DOHH2 (cell line): ENCODE measurements at regions not wholly inside any gene's neighbourhood (a gene's known extent, or its start where the extent isn't known, plus 50 kb on each side); places are given as distances from the start of the nearest gene placed in this dataset.

ENCODE experiments used
- H3F3A ChIP-seq: fragments of 200-600 bp; sonication (generic), shearing (Covaris generic); 2 replicates; pipeline ENCODE4 v1.6.0; 2016; ENCODE audit warnings: antibody characterized with exemption, mild to moderate bottlenecking; ENCODE audit not compliant: control insufficient read depth, insufficient read depth
- H3K27ac ChIP-seq: fragments of 200-600 bp; sonication (generic); 2 replicates; pipeline ENCODE4 v1.5.1; 2014; ENCODE audit warnings: low read depth, mild to moderate bottlenecking, low read length, moderate library complexity
- H3K27me3 ChIP-seq: fragments of 200-600 bp; sonication (generic); 2 replicates; pipeline ENCODE4 v1.6.1; 2014; ENCODE audit warnings: mild to moderate bottlenecking, low read length, mixed read lengths; ENCODE audit not compliant: control insufficient read depth
- H3K36me3 ChIP-seq: fragments of 200-600 bp; sonication (generic); 2 replicates; pipeline ENCODE4 v1.6.1; 2014; ENCODE audit warnings: mild to moderate bottlenecking, low read length, moderate library complexity, mixed read lengths; ENCODE audit not compliant: control insufficient read depth
- H3K4me1 ChIP-seq: fragments of 200-600 bp; sonication (generic); 2 replicates; pipeline ENCODE4 v1.6.1; 2014; ENCODE audit warnings: mild to moderate bottlenecking, low read length, mixed read lengths; ENCODE audit not compliant: control insufficient read depth
- H3K4me2 ChIP-seq: fragments of 200-600 bp; sonication (generic); 2 replicates; pipeline ENCODE4 v1.6.0; 2014; ENCODE audit warnings: mild to moderate bottlenecking, low read length, moderate library complexity
- H3K4me3 ChIP-seq: fragments of 200-600 bp; sonication (generic); 2 replicates; pipeline ENCODE4 v1.5.1; 2014; ENCODE audit warnings: mild to moderate bottlenecking, low read length, mixed read lengths
- H3K79me2 ChIP-seq: fragments of 200-600 bp; sonication (generic); 2 replicates; pipeline ENCODE4 v1.6.1; 2014; ENCODE audit warnings: mild to moderate bottlenecking, low read length, mixed read lengths; ENCODE audit not compliant: control insufficient read depth
- H3K9me2 ChIP-seq: fragments of 200-600 bp; sonication (generic); replicated peaks from 2 replicates; pipeline ENCODE4 v1.6.1; 2014; ENCODE audit warnings: mild to moderate bottlenecking, low read length, mixed read lengths; ENCODE audit not compliant: control insufficient read depth
- H3K9me3 ChIP-seq: fragments of 200-600 bp; sonication (generic); 2 replicates; pipeline ENCODE4 v1.6.1; 2014; ENCODE audit warnings: antibody characterized with exemption, low read length, mixed read lengths; ENCODE audit not compliant: control insufficient read depth, insufficient read depth
- H4K20me1 ChIP-seq: fragments of 200-600 bp; sonication (generic); 2 replicates; pipeline ENCODE4 v1.6.0; 2014; ENCODE audit warnings: low read depth, mild to moderate bottlenecking, antibody characterized with exemption, low read length, moderate library complexity; ENCODE audit not compliant: control insufficient read depth, insufficient read depth
- CTCF ChIP-seq: fragments of 200-600 bp; sonication (generic); IDR thresholded peaks from one replicate; pipeline ENCODE4 v1.5.1; 2014; ENCODE audit warnings: antibody characterized with exemption, mild to moderate bottlenecking, low read depth, low read length; ENCODE audit not compliant: poor library complexity, severe bottlenecking
- EZH2phosphoT487 ChIP-seq: fragments of 200-600 bp; sonication (generic); IDR thresholded peaks from 2 replicates; pipeline ENCODE4 v1.6.1; 2017; ENCODE audit warnings: borderline replicate concordance, mild to moderate bottlenecking, antibody characterized with exemption, low read length, moderate library complexity, mixed read lengths

GRCh38 chr2:238712011-238712410, 135.9 kb upstream of the TWIST2 start:
- H3K4me3 ChIP-seq, result no peak overlapping the region

GRCh38 chr2:238713198-238713826, 134.6 kb upstream of the TWIST2 start:
- H3K27me3 ChIP-seq, result no peaks in the 10 kb centered on the region
- no peaks in the 10 kb centered on the region for H3K4me1 ChIP-seq
- H3K36me3 ChIP-seq, result no peaks in the 10 kb centered on the region
- H3K9me2 ChIP-seq, result no peaks in the 10 kb centered on the region
- H3K4me2 ChIP-seq, result no peak overlapping the region
- TF ChIP-seq CTCF, result no peak
- TF ChIP-seq EZH2phosphoT487, result no peak
- H3K4me3 ChIP-seq, result no peak overlapping the region
- no peaks in the 10 kb centered on the region for H3K9me3 ChIP-seq
- no peaks in the 10 kb centered on the region for H4K20me1 ChIP-seq
- H3F3A ChIP-seq, result no peaks in the 10 kb centered on the region
- no peaks in the 10 kb centered on the region for H3K79me2 ChIP-seq
- H3K27ac ChIP-seq, result no peak overlapping the region

More at GRCh38 chr2:238712011-238712410, 135.9 kb upstream of the TWIST2 start:
- H4K20me1 ChIP-seq, result no peaks in the 10 kb centered on the region
- no peaks in the 10 kb centered on the region for H3F3A ChIP-seq
- TF ChIP-seq EZH2phosphoT487, result no peak
- no peak for TF ChIP-seq CTCF
- H3K9me3 ChIP-seq, result no peaks in the 10 kb centered on the region
- H3K27ac ChIP-seq, result no peak overlapping the region
- no peaks in the 10 kb centered on the region for H3K4me1 ChIP-seq
- H3K79me2 ChIP-seq, result no peaks in the 10 kb centered on the region
- no peak overlapping the region for H3K4me2 ChIP-seq
- no peaks in the 10 kb centered on the region for H3K36me3 ChIP-seq
- H3K27me3 ChIP-seq, result no peaks in the 10 kb centered on the region
- no peaks in the 10 kb centered on the region for H3K9me2 ChIP-seq

GRCh38 chr2:238714038-238714528, 133.8 kb upstream of the TWIST2 start:
- no peak for TF ChIP-seq EZH2phosphoT487
- no peak for TF ChIP-seq CTCF
- no peaks in the 10 kb centered on the region for H3K27me3 ChIP-seq
- H3K79me2 ChIP-seq, result no peaks in the 10 kb centered on the region
- no peak overlapping the region for H3K4me2 ChIP-seq
- no peaks in the 10 kb centered on the region for H3K9me3 ChIP-seq
- H3K4me1 ChIP-seq, result no peaks in the 10 kb centered on the region
- no peak overlapping the region for H3K27ac ChIP-seq
- no peaks in the 10 kb centered on the region for H4K20me1 ChIP-seq
- no peaks in the 10 kb centered on the region for H3F3A ChIP-seq
- no peaks in the 10 kb centered on the region for H3K9me2 ChIP-seq
- no peak overlapping the region for H3K4me3 ChIP-seq
- H3K36me3 ChIP-seq, result no peaks in the 10 kb centered on the region
